Cardiac muscle cell (in vitro differentiated cells and primary cell): ENCODE measurements at regions not wholly inside any gene's neighbourhood (a gene's known extent, or its start where the extent isn't known, plus 50 kb on each side); places are given as distances from the start of the nearest gene placed in this dataset.
A peak's percentile ranks its signal among the peaks of the same experiment; 100 is the strongest.

Source experiments
- DNase-seq, 2 donors: peaks; one replicate each; pipeline versions ENCODE4 v3.0.0 to v3.0.0-alpha.2; 2010 to 2017; ENCODE audit warnings: low read depth in 1 of 2, low spot score in 1 of 2
- H3K27ac ChIP-seq: fragments of 200-600 bp; sonication (generic); 2 replicates; pipeline ENCODE4 v1.5.1; 2016
- H3K27me3 ChIP-seq: fragments of 200-600 bp; sonication (generic); 2 replicates; pipeline ENCODE4 v1.6.0; 2016; ENCODE audit warnings: control low read depth
- H3K36me3 ChIP-seq: fragments of 200-600 bp; sonication (generic); 2 replicates; pipeline ENCODE4 v1.5.1; 2016; ENCODE audit warnings: control low read depth
- H3K4me1 ChIP-seq: fragments of 200-600 bp; sonication (generic); 2 replicates; pipeline ENCODE4 v1.8.1; 2017; ENCODE audit warnings: low read depth, mild to moderate bottlenecking, mixed run types
- H3K4me3 ChIP-seq: fragments of 200-600 bp; sonication (generic); 2 replicates; pipeline ENCODE4 v1.5.1; 2016; ENCODE audit warnings: mild to moderate bottlenecking
- H3K9me3 ChIP-seq: fragments of 200-600 bp; sonication (generic); 2 replicates; pipeline ENCODE4 v1.5.1; 2017; ENCODE audit warnings: low read depth, mild to moderate bottlenecking, control low read depth
- TF ChIP-seq, protein P1 (sequence below): IDR thresholded peaks from 2 replicates; pipeline ENCODE4 v1.5.1; 2012; ENCODE audit warnings: low read depth, mild to moderate bottlenecking, low read length

DNA sequence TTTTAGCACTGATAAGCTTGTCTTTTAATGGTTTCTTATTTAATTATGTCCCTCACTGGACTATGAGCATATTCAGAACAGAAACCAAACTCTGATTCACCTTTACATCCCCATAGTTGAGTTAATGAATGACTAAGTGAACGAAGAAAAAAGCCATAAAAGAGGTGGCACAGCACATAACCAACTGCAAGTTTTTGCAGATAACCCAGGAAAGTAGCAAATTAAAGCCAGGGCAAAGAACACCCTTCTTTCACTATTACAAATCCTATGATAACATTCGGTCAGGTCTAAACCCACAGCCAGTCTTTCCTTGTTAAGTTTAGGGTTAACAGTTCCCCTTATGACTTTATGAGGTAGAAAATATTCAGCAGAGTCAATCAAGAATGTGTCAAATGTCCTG, 102.7 kb downstream of the RIN2 start:
- TF ChIP-seq, protein P1, sequence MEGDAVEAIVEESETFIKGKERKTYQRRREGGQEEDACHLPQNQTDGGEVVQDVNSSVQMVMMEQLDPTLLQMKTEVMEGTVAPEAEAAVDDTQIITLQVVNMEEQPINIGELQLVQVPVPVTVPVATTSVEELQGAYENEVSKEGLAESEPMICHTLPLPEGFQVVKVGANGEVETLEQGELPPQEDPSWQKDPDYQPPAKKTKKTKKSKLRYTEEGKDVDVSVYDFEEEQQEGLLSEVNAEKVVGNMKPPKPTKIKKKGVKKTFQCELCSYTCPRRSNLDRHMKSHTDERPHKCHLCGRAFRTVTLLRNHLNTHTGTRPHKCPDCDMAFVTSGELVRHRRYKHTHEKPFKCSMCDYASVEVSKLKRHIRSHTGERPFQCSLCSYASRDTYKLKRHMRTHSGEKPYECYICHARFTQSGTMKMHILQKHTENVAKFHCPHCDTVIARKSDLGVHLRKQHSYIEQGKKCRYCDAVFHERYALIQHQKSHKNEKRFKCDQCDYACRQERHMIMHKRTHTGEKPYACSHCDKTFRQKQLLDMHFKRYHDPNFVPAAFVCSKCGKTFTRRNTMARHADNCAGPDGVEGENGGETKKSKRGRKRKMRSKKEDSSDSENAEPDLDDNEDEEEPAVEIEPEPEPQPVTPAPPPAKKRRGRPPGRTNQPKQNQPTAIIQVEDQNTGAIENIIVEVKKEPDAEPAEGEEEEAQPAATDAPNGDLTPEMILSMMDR = no peak
- H3K4me1 ChIP-seq = no peaks in the 10 kb centered on the region
- no peaks in the 10 kb centered on the region for H3K27me3 ChIP-seq
- H3K27ac ChIP-seq = no peak overlapping the region
- H3K9me3 ChIP-seq = no peaks in the 10 kb centered on the region
- no peak overlapping the region for H3K4me3 ChIP-seq
- H3K36me3 ChIP-seq = no peaks in the 10 kb centered on the region
- no peak for DNase-seq

DNA sequence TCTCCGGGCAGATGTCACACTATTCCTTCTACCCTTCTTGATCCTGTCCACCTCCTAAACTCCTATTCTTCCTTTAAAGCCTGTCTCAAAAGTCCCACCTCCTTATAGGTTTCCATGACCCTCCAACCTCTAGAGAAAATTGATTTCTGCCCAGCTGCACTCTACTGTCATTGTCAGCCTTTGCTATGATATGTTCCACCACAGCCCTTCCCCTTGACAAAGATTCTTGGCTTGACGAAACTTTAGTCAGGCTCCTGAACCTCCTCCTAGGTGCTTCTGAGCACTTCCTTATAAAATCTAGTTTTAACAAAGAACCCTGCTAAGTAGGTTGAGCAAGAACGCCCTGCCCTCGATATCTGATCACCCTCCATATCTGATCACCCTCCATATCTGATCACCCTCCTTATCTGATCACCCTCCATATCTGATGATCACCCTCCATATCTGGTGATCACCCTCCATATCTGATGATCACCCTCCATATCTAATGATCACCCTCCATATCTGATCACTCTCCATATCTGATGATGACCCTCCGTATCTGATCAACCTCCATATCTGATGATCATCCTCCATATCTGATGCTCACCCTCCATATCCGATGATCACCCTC, 103.2 kb downstream of the RIN2 start:
- H3K4me1 ChIP-seq = no peaks in the 10 kb centered on the region
- H3K27me3 ChIP-seq = no peaks in the 10 kb centered on the region
- no peaks in the 10 kb centered on the region for H3K9me3 ChIP-seq
- H3K36me3 ChIP-seq = no peaks in the 10 kb centered on the region
- DNase-seq = no peak
- H3K4me3 ChIP-seq = no peak overlapping the region
- TF ChIP-seq, protein P1 = no peak
- no peak overlapping the region for H3K27ac ChIP-seq

DNA sequence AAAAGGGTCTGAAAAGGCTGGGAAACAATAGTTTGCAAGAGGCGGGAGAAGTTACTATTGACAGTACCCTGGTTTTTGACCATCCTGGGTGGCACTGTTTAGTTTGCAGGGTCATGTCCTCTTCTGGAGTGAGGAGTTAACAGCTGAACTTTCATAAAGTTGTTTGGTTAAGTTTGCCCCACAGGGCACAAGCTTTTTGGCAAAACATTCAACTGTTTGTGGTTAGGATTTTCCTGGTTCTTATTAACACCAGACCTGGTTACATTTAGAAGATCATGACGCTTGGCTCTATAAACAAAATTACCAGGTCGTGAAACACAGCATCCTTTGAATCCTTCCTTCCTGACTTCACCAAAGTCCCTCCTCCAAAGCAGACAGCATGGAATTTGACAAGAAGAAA, 106.1 kb downstream of the RIN2 start:
- Histone ChIP-seq H3K4me1 (no peaks in the 10 kb centered on the region), H3K9me3 (no peaks in the 10 kb centered on the region), H3K4me3 (no peak overlapping the region), H3K36me3 (no peaks in the 10 kb centered on the region), H3K27ac (no peak overlapping the region), H3K27me3 (no peaks in the 10 kb centered on the region)
- TF ChIP-seq, protein P1 = no peak
- no peak for DNase-seq

DNA sequence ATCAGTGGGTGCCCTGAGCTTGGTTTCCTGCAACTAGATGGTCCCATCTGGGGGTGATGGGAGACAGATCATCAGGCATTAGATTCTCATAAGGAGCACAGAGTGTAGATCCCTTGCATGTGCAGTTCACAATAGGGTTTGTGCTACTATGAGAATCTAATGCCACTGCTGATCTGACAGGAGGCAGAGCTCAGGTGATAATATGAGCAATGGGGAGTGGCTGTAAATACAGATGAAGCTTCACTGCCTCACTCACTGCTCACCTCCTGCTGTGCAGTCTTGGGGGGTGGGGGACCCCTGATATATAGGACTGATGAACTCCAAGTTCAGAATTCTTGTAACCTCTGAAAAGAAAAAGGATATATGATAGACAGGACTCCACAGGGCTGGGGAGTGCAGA, 108.0 kb downstream of the RIN2 start:
- no peaks in the 10 kb centered on the region for H3K4me1 ChIP-seq
- no peak overlapping the region for H3K4me3 ChIP-seq
- H3K36me3 ChIP-seq = no peaks in the 10 kb centered on the region
- no peaks in the 10 kb centered on the region for H3K9me3 ChIP-seq
- H3K27me3 ChIP-seq = no peaks in the 10 kb centered on the region
- H3K27ac ChIP-seq = no peak overlapping the region
- DNase-seq = no peak
- TF ChIP-seq, protein P1 = no peak

DNA sequence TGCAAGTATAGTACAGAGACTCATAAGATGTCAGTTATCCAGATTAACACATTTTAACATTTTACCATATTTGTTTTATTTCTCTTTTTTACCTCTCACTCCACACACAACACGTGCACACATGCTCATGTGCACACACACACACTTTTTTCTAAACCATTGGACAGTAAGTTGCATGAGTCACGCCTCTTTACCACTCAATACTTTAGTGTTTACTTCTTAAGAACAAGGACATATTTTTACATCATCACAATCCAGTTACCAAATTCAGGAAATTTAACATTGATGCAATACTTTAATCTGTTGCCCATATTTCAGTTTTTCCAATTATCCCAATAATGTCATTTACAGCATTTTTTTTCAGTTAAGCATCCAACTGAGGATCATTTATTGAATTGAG, 109.0 kb downstream of the RIN2 start:
- peak in 1 of 2 donors; percentile 62 for DNase-seq
- Histone ChIP-seq H3K27ac (no peak overlapping the region), H3K9me3 (no peaks in the 10 kb centered on the region), H3K4me1 (no peaks in the 10 kb centered on the region), H3K4me3 (no peak overlapping the region), H3K27me3 (no peaks in the 10 kb centered on the region), H3K36me3 (no peaks in the 10 kb centered on the region)
- TF ChIP-seq, protein P1 = no peak
